ENCODE measurements at regions not wholly inside any gene's neighbourhood (a gene's known extent, or its start where the extent isn't known, plus 50 kb on each side); places are given as distances from the start of the nearest gene placed in this dataset.

DNA sequence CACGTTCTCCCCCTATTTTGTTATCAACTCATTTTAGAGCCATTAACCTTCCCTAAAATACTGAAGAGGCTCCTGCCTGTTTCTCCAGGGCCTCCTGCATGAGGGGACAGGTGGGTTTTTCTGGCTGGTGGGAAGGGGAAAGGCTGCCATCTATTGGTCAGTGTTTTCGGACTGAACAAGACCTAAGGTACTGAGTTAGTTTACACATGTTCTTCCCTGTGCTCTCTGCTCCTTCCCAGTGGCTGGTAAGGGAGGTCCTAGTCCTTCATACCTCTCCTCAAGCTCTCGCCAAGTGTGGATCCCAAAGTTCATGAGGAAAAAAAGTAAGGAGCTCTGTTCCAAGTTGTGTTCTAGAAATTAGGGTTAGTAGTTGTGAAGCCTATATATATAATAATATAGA lies 357.5 kb downstream of the FSCB start:
- peak; percentile 16 for DNase-seq (ENCODE audit: low read depth)

DNA sequence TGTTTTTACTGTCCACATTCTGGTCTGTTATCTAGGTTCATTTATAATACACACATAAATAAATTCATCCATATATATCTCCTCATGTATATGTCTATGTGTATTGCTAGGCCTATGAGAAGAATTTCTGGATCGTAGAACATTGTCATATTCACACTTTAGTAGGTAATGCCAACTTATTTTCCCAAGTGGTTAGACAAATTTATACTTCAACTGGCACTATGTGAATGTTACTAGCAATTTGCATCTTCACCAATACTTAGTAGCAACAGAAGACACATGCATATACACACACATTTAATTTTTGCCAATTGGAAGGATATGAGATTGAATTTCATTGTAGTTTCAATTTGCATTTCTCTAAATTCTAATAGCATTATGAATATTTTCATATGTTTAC lies 365.1 kb downstream of the FSCB start:
- DNase-seq (ENCODE audit: low read depth), result no peak

DNA sequence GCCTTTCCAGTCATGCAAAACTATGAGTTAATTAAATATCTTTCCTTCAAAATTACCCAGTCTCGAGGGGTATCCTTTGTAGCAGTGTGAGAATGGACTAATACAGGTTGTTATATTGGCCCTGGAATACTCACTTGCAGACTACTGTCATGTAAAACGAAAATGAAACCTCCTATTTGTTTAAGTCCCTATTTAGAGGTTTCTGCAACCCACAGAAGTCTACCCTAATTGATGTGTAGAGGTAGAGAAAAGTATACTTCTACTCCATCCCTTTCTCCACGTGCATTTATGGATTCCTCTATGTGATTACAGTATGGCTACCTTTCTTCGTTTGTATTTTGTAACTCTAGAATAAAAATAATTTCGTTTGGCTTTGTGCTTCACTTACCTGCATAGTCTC lies 371.1 kb downstream of the FSCB start:
- DNase-seq (ENCODE audit: low read depth), result no peak

DNA sequence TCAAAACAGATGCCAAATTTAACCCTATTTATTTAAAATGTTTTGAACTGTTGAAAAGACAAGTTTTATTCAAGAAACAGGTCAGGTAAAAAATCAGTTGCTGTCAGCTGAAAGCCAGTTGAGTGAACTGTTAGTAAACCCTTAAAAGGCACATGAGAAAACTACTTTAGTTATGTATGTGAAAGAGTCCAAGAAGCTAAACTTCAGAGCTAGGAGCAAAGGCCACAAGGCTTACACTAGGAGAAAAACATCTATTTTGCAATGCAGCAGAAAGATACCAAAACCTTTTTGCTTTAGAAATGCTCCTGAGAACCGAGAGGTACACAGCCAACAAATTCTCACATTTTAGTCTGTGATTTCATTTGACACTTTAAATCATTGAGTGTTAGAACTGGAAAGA lies 375.2 kb downstream of the FSCB start:
- DNase-seq (ENCODE audit: low read depth), result no peak

DNA sequence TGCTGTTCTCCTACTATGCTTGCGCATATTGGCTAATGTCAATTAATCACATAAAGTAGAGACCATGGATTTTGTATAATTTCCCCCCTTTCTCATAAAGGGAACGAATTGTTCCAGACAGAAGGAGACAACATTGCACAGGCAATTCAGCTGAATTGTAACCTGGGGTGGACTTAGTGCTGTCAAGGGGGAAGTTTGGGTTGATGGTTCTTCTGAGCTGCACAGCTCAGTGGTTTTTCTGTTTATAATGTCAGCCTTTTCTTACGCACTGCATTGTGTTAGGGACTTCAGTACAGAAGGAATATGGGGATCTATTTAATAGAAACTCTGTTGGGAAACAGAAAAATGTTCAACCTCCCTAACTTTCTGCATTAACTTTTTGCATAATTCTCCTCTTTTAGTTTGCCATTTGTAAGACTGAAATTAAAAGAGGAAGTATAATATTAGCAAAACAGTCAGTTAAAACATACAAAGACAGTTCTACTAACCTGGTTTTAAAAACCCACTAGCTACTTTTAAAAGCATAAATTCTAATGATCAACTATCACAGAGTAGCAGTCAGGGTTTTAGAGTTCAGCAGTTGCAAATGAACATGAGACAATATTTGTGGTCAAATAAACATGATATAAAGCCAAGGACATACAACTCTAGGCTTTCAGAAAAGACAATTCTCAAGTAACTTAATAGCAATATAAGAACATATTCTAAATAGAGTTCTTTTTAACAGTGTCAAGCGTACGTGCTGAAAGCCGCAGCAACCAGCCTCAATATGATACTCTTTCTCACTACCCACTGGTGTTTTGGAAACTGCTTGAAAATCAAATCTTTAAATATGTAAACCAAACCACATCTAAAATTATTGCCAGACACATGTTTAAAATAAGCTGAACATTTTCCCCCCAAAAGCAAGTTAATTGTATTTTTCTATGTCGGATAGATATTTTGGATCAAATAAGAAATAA lies 393.0 kb downstream of the FSCB start:
- DNase-seq (ENCODE audit: low read depth), result no peak

DNA sequence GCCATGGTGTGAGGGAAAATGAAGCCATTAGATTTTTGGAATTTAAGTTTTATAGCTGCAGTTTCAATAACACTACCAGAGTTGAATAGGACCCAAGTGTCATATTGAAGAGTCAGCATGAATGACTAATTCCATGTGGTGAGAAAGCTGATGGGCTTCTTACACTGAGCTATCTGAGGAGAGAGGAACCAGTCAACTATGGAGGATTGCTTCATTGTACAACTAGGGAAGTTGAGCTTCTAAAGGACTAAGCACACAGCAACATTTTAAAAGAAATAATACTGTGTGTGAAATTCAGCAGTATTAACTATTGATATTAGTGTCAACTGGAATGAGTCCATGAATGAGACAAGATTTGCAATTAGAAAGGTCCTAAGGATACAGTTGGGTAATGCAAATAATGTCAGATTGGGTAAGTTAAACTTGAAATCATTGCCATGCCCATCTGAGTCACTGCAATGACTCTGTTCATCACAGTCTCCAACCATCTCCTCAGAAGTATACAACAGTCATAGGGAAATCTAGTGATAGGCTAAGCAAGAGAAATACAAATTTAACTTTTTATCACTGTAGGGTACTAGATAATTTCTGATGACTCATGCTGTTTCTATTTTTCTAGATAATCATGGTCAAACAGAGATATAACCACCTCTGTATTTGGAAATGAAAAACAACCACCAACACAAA lies 394.2 kb downstream of the FSCB start:
- DNase-seq (ENCODE audit: low read depth), result peak; percentile 57

DNA sequence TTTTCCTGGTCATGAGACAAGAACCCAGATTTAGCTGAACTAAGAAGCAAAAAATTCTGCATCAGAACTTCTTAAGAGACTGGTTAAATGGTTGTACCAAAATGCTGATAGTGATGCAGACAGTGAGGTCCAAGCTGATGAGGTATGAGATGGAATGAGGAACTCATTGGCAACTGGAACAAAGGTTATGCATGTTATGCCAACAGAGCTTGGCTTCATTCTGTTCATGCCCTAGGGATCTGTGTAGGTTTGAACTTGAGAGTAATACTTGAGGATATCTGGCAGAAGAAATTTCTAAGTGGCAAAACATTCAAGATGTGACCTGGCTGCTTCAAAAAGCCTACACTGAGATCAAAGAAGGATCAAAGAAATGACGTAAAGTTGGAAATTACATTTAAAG lies 398.0 kb downstream of the FSCB start:
- DNase-seq (ENCODE audit: low read depth), result no peak

DNA sequence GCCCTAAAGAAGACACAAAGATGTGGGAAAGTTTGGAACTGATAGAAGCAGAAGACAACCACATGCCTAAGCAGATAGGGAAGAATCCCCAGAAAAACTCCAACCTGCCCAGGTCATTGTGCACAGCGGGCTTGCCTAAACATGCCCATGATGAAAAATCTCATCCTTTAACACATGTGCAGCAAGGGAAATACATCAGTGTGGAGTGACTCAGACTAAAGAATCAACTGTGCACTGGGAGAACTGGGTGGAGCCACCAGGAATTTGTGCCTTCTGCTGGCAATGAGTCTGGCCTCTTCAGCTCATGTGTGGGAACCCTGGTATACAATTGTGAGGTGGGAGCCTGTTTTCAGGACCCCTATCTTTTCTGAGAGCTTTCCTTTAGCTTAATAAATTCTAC lies 398.5 kb downstream of the FSCB start:
- DNase-seq (ENCODE audit: low read depth), result peak; percentile 3

DNA sequence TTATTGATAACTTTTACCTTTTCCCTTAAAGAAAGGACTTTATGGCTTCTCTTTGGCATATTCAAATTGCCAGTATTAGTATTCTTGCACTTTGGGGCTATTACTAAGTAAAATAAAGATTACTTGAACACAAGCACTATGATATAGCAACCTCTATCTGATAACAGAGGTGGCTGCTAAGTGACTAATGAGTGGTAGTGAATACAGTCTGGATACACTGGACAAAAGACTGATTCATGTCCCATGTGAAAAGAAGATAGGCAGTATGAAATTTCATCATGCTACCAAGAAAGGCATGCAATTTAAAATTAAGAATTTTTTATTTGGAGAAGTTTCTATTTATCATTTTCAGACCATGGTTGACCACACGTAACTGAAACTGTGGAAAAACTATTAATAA lies 399.9 kb downstream of the FSCB start:
- no peak for DNase-seq (ENCODE audit: low read depth)

DNA sequence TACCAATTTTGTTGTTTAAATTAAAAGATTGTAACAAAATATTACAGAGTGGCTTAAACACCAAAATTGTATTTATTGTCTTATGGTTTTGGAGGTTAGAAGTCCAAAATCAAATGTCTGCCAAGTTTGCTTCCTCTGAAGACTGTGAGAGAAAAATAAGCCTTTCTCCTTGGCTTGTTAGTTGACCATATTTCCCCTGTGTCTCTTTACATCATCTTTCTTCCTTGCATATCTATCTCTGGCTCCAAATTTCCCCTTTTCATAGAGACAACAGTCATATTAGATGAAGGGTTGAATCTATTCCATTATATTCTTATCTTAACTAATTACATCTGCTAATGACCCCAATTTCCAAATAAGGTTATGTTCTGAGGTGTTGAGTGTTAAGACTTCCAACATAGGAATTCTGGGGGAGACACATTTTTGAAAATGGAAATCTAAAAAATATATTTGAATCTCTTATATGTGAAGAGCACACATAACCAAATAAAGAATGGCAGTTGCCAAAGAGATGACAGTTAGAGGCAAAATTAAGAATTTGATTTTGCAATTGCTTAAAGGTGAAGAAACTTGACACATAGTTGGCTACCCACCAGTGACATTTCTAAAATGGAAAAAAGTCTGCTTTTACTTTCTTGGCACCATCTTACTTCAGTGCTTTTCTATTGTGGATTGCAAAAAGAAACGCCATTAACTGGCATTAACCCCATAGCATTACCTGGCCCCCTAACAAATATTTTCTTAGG lies 407.2 kb downstream of the FSCB start:
- DNase-seq (ENCODE audit: low read depth), result no peak

DNA sequence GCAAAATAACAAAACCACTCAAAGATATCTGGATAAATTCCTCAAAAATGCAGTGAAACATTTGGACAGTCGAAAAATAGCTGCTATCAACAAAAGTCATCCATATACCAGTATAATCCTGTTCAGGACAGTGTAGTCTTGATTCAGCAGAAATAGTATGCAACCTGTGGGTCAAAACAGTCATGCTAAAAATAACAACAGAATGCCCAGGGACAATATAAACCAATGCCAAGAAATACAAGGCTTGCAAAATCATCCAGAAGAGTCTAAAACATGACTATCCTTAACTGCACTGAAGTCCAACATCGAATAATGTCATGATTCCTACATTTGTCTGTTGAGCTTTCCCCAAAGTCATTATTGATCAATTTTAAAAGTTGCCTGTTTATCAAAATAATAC lies 425.9 kb downstream of the FSCB start:
- no peak for DNase-seq (ENCODE audit: low read depth)

DNA sequence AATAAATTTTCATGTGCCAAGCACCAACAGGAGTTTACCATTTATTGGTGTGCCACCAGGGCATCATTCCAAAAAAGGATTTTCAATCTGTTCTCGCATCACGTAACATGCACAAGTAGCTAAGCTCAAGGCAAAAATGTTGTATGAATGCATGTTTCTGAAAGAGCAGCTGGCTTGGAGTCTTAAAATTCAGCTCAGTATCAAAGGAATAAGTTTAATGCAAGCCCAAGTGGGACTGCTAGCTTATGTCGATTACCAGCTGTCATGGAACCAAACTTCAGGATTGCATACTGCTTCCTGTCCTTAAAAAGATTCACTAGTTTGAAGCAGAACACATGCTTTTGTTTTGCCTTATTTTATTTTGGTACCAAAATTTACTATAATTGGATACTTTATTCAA lies 437.0 kb downstream of the FSCB start:
- no peak for DNase-seq (ENCODE audit: low read depth)

DNA sequence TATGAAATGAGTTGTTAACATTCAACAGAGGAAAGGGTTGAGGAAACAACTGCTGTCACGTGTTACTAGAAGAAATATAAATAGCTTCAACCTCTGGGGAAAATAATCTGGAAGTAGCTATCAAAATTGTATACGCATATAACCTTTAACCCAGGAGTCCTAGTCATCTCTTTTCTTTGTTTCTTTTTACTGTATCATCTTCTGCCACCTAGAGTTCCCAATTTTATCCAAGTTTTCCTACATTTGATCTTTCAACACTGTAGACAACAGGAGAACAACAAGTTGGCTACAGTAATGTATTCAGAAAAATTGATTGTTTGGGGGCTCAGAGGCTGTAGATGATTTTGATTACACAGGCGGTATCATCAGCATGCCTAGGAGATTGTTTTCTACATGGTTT lies 453.7 kb downstream of the FSCB start:
- no peak for DNase-seq (ENCODE audit: low read depth)

DNA sequence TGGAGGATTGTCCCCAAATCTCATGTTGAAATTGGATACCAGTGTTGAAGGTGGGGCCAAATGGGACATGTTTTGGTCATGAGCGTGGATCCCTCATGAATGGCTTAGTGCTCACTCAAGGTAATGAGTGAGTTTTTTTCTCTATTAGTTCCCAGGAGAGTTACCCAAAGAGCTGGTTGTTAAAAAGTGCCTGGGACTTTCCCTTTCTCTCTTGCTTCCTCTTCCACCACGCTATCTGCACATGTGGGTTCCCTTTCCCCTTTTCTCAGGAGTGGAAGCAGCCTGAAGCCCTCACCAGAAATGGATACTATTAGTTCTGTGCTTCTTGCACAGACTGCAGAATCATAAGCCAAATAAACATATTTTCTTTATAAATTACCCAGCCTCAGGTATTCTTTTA lies 465.4 kb downstream of the FSCB start:
- no peak for DNase-seq (ENCODE audit: low read depth)

DNA sequence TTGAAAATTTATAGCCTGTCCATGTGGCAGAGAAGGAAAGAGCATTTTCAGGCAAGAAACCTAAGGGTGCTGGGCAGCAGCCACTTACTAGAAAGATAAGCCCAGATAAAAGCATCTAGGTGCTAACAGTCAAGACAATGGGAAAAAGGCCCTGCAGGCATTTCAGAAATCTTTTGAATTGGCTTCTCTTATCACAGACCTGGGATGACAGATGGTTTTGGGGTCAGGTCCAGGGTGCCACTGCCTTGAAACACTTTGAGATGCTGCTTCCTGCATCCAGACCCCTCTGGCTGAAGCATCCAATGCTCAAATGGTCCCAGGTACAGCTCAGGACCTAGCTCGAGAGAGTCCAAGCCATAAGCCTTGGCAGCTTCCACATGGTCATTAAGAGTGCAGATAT lies 466.5 kb downstream of the FSCB start:
- no peak for DNase-seq (ENCODE audit: low read depth)

DNA sequence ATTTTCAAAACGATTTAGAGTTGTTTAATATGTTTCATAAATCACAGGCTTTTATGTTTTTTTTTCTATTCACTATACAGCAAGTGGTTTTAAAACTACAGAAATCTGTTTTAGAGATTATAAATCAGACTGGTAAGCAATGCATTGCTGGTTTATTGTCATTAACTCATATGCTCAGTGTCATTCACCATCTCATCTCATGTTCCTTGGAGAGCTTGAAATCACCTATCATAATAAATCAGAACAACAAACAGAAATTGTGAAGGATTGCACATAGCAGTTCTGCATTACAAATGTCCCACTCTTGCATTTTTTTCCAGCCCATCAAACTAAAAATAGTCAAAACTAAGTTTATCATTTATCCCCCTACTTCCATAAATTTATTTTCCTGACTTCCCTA lies 470.8 kb downstream of the FSCB start:
- DNase-seq (ENCODE audit: low read depth), result no peak

DNA sequence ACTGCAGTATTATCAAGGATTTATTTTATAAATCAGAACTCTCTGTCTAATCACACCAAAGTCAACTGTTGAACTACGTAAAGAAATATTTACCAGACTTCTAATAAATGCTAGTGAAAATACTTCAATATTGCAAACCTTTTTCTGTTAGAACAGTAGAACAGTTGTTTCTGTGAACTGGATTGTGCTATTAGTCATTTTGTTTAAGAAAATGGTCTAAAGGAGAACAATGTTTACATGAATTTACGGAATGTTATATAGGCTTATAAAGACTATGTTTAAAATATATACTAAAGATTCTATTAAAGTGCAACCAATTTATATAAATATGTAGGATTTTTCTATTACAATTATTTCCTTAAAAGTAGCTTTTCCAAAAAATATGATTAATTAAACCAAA lies 471.4 kb downstream of the FSCB start:
- DNase-seq (ENCODE audit: low read depth), result no peak

DNA sequence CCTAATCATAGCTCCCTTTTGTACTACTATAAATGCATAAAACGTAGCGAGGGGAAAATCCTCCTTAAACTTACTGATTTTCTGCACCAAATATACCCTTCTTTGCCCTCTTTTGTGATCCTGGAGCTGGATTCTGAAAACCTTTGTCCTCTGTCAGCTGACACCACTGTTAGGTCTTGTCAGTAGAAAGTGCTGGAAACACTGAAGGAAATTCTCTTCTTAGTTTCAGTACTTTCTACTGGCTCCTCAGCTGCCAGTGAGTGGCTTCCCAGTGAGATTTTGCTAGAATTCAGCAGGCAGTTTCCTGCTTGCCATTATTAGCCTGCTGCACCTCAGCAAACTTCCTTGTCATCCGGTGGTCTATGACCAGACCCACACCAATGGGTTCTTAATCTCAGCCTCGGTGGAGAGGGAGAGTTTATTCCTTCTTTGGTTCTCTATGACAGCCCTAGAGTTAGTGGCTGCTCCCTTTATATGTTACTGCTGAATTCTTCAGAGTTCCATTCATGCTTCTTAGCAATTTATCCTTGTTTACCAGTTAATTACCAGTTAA lies 476.2 kb downstream of the FSCB start:
- no peak for DNase-seq (ENCODE audit: low read depth)

DNA sequence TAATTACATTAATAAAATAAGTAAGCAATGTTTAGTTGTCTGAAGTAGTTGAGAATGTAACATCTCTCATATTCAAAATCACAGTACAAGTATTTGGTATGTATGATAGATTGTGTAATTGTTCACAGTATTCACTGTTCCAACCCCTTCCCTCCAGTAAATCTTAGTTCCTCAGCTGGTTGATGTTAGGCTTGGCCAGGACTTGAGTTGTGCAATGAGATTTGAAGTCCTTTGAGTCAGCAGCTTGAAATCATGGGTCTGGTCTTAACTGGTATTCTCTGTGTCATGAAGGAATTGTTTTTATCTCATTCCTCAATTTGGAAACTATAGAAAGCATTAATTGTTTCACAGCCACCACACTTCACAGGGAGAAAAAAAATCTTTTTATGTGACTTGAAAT lies 477.1 kb downstream of the FSCB start:
- peak; percentile 83 for DNase-seq (ENCODE audit: low read depth)

DNA sequence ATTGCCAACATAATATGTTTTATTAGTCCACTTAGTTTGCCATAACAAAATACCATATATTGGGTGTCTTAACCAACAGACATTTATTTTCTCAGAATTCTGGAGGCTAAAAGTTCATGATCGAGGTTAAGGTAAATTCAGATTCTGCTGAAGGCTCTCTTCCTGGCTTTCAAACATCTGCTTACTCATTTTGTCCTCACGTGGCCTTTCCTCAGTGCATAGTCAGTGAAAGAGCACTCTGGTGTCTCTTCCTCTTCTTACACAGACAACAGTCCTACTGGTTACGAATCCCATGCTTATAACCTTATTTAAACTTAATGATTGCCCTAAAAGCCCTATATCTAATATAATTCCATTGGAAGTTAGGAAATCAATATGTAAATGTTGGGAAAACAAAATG lies 479.7 kb downstream of the FSCB start:
- DNase-seq (ENCODE audit: low read depth), result peak; percentile 2

DNA sequence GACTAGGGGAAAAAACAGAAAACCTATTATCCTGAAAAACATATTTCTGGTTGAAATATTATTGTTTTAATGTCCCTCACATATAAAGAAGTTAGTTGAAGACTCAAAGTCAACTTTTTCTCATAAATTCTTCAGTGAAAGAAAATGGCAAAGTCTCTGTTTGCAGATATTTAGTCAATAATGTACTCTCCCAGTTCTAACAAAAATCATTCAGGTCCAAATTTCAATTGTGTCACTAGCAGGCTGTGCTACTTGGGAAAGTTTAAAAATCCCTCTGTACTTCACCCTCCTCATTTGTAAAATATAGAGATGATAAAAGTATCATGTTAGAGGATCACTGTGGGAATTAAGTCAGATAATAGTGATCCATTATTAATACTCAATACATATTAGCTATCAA lies 496.5 kb downstream of the FSCB start:
- DNase-seq (ENCODE audit: low read depth), result no peak

DNA sequence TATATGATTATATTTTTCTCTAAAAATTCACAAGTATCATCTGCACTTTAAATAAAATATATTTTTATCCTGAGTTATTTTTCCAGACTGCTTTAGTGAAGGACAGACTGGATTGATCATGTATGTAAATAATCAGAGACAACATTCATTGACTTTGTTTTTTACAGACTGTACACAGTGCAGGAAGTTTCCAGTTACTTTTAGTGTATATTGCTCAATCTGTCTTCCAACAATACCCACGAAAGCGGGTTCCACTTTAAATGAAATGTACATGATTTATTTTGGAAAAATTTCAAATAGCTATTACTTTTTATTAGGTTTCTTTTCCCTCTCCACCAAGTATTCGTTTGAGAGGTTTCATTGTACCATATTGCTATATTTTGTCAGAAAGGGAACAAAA lies 497.0 kb downstream of the FSCB start:
- no peak for DNase-seq (ENCODE audit: low read depth)

DNA sequence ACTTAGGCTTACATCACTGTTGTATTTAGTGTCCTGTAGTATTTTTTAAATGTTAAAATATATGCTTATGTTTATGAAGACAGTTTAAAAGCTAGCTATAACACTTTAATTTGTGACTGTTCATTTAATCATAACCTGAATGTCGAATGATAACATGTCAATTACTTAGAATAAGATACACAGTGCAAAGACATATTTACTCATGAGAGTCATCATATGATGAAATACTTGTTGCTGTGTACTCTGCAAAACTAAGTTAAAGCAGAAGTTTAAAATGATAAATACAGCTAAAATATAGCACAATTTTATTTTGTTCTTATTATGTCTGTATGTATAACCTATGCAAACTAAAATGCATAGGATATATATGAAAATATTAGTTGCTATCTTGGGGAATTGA lies 497.4 kb downstream of the FSCB start:
- DNase-seq (ENCODE audit: low read depth), result no peak
